ENCODE measurements at regions not wholly inside any gene's neighbourhood (a gene's known extent, or its start where the extent isn't known, plus 50 kb on each side); places are given as distances from the start of the nearest gene placed in this dataset.

DNA sequence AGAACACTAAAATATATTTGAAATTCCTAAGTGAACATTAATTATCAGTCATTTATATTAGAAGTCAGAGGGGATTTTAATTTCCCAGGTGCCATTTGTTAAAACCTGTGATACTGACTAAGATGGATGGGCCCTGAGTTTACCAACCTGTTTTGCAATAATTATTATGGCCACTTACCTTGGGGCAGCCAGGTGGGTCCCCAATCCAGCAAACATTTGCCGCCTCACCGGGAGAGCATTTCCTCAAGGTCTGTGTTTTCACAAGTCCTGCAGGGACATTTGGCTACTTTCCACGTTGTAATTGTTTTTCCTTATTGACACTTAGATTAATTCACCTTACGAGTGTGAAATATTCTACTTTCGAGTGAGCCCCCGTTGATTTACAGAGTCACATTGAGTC, 251.2 kb upstream of the PPP2R2D start:
- intact Hi-C loops (cut with micrococcal nuclease) (no loop called here), dilution Hi-C loops (cut with MboI; ENCODE audit: extremely low pct_ligation_motif_present, low sequenced_read_pairs) (no loop called here)
- Histone ChIP-seq H4K20me1 (replicated peaks; ENCODE audit: control insufficient read depth, extremely low read depth, insufficient read depth, low read length) (no peaks in the 10 kb centered on the region), H3K4me1 (ENCODE audit: control insufficient read depth, extremely low read depth, insufficient read depth, low read length) (no peaks in the 10 kb centered on the region), H2AFZ (ENCODE audit: low read depth, low read length) (no peak overlapping the region), H3K9me1 (replicated peaks; ENCODE audit: control insufficient read depth, extremely low read depth, insufficient read depth, low read length) (no peaks in the 10 kb centered on the region), H3K27me3 (ENCODE audit: control insufficient read depth in 2 of 2, insufficient read depth in 2 of 2, low read length in 2 of 2) (no peaks in the 10 kb centered on the region), H3K36me3 (ENCODE audit: control insufficient read depth in 2 of 2, extremely low read depth in 1 of 2, insufficient read depth in 2 of 2, low read length in 2 of 2) (no peaks in the 10 kb centered on the region), H3K4me3 (replicated peaks in 1 of 3; ENCODE audit: insufficient read depth in 1 of 3, low read depth in 1 of 3, low read length in 3 of 3) (no peak overlapping the region), H3K4me2 (ENCODE audit: insufficient read depth, low read length) (no peak overlapping the region), H3K27ac (ENCODE audit: insufficient read depth, low read depth, low read length) (no peak overlapping the region), H3K9me3 (replicated peaks; ENCODE audit: control insufficient read depth, insufficient read depth, low read length) (peaks cover 9% of the 10 kb centered on the region), H3K79me2 (ENCODE audit: control insufficient read depth, insufficient read depth, low read length) (no peaks in the 10 kb centered on the region), H3K9ac (replicated peaks; ENCODE audit: extremely low read depth, insufficient read depth, low read length) (no peak overlapping the region)
- ChIA-PET POLR2A (no interaction called here), CTCF (no interaction called here)
- FAIRE-seq (no peak), DNase-seq (ENCODE audit: low read depth, low spot score) (no peak)
- TF ChIP-seq POLR2AphosphoS5 (IDR thresholded peaks at IDR 0.05; ENCODE audit: insufficient read depth, low read depth, low read length) (no peak), GATA2 (IDR thresholded peaks at IDR 0.05; ENCODE audit: insufficient read depth, insufficient read length, low read depth, low read length) (no peak), FOS (IDR thresholded peaks at IDR 0.05; ENCODE audit: borderline replicate concordance, insufficient read depth, low read length) (no peak), EZH2 (IDR thresholded peaks at IDR 0.05; ENCODE audit: borderline replicate concordance, low read depth, low read length, severe bottlenecking) (no peak), POLR2A (IDR thresholded peaks at IDR 0.05; ENCODE audit: low read depth, low read length) (no peak), JUN (IDR thresholded peaks at IDR 0.05; ENCODE audit: borderline replicate concordance, insufficient read depth, insufficient read length, low read depth) (no peak), MYC (IDR thresholded peaks at IDR 0.05; ENCODE audit: low read depth, low read length) (no peak)
- TF ChIP-seq, protein P1, sequence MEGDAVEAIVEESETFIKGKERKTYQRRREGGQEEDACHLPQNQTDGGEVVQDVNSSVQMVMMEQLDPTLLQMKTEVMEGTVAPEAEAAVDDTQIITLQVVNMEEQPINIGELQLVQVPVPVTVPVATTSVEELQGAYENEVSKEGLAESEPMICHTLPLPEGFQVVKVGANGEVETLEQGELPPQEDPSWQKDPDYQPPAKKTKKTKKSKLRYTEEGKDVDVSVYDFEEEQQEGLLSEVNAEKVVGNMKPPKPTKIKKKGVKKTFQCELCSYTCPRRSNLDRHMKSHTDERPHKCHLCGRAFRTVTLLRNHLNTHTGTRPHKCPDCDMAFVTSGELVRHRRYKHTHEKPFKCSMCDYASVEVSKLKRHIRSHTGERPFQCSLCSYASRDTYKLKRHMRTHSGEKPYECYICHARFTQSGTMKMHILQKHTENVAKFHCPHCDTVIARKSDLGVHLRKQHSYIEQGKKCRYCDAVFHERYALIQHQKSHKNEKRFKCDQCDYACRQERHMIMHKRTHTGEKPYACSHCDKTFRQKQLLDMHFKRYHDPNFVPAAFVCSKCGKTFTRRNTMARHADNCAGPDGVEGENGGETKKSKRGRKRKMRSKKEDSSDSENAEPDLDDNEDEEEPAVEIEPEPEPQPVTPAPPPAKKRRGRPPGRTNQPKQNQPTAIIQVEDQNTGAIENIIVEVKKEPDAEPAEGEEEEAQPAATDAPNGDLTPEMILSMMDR (IDR thresholded peaks at IDR 0.05; ENCODE audit: extremely low read depth in 1 of 2, insufficient read depth in 1 of 2, low read depth in 1 of 2, low read length in 2 of 2): no peak
- TF ChIP-seq, protein P2, sequence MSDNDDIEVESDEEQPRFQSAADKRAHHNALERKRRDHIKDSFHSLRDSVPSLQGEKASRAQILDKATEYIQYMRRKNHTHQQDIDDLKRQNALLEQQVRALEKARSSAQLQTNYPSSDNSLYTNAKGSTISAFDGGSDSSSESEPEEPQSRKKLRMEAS (IDR thresholded peaks at IDR 0.05; ENCODE audit: insufficient read depth, insufficient read length): no peak
- no TSS peak for BruUV-seq (replicated peaks)
